ENCODE measurements at regions not wholly inside any gene's neighbourhood (a gene's known extent, or its start where the extent isn't known, plus 50 kb on each side); places are given as distances from the start of the nearest gene placed in this dataset.
"Not testable (repeated sequence)": the region's sequence is repeated elsewhere in the genome, so short reads cannot be mapped to it uniquely, and the experiment has no call there.

DNA sequence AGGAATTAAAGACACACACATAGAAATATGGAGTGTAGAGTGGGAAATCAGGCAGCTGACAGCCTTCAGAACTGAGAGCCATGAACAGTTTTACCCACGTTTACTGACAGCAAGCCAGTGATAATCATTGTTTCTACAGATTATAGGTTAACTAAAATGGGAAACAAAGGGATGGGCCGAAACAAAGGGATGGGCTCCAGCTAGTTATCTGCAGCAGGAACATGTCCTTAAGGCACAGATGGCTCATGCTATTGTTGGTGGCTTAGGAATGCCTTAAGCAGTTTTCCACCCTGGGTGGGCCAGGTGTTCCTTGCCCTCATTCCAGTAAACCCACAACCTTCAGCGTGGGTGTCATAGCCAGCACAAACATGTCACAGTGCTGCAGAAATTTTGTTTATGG, 355.7 kb upstream of the INTU start:
- TF ChIP-seq EZH2 (IDR thresholded peaks at IDR 0.05; ENCODE audit: borderline replicate concordance, insufficient read depth, low read depth, low read length, poor library complexity, severe bottlenecking): not testable (repeated sequence)
- TF ChIP-seq, protein P1, sequence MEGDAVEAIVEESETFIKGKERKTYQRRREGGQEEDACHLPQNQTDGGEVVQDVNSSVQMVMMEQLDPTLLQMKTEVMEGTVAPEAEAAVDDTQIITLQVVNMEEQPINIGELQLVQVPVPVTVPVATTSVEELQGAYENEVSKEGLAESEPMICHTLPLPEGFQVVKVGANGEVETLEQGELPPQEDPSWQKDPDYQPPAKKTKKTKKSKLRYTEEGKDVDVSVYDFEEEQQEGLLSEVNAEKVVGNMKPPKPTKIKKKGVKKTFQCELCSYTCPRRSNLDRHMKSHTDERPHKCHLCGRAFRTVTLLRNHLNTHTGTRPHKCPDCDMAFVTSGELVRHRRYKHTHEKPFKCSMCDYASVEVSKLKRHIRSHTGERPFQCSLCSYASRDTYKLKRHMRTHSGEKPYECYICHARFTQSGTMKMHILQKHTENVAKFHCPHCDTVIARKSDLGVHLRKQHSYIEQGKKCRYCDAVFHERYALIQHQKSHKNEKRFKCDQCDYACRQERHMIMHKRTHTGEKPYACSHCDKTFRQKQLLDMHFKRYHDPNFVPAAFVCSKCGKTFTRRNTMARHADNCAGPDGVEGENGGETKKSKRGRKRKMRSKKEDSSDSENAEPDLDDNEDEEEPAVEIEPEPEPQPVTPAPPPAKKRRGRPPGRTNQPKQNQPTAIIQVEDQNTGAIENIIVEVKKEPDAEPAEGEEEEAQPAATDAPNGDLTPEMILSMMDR (IDR thresholded peaks at IDR 0.05): not testable (repeated sequence)

Measured in B cell (primary cell).